Epithelial cell of prostate (primary cell): ENCODE measurements at regions not wholly inside any gene's neighbourhood (a gene's known extent, or its start where the extent isn't known, plus 50 kb on each side); places are given as distances from the start of the nearest gene placed in this dataset.
"Not testable (repeated sequence)": the region's sequence is repeated elsewhere in the genome, so short reads cannot be mapped to it uniquely, and the experiment has no call there.

ENCODE experiments used
- DNase-seq: peaks from one replicate; pipeline ENCODE4 v3.0.0-alpha.2; 2011; ENCODE audit warnings: low read depth, low spot score
- H3K27ac ChIP-seq: fragments of 450-650 bp; 2 replicates; pipeline ENCODE4 v1.5.1; 2017; ENCODE audit warnings: mild to moderate bottlenecking

DNA sequence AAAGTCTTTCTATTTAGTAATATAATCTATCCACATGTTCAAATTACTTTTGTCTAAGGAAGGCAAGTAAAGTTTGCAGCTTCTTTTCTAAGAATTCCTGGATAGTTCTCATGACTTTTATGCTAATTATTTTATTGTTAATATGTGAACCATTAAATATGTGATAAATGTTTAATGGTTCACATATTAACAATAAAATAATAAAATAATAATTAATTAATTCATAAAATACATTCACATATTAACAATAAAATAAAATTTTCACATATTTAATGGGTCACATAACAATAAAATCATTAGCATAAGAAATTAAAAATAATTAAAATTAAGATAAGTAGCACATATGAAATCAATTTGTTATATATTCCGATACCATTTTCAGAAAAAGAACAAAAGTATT, 1352.4 kb downstream of the ARAP2 start:
- no peak overlapping the region for H3K27ac ChIP-seq
- DNase-seq: no peak

DNA sequence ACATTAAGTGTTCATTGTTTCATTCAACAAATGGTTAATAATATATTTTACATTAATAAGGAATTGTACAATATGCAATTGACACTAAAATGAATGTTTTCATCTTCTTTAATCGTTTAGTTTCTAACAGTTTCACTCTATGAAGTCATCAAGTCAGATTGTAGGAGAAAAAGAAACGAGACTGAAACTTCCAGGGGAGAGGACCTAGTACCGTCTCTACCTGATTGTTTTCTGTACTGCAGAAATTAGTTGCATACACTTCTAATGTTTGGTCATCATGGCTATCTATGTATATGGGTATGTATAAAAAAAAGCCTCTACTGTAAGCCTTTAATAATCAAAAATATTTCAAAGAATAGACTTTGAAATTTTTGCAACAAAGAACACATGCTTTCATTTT, 1350.9 kb downstream of the ARAP2 start:
- no peak overlapping the region for H3K27ac ChIP-seq
- no peak for DNase-seq

DNA sequence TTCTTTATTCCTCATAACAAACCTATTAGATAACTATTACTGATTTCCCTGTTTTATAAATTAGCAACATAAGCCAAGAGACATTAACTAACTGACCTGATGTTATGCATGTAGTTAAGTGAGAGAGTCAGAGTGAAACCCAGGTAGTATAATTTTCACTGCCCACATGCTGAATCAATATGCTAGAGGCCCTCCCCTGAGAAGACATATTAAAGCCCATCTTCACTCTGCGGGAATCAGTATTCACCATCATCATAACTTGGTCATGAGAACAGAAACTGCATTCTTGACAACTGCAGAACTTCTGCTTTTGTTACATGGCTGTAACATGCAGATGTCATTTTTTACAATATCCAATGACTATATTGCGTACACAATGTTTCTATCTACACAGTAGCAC, 1324.3 kb downstream of the ARAP2 start:
- DNase-seq: no peak
- no peak overlapping the region for H3K27ac ChIP-seq

DNA sequence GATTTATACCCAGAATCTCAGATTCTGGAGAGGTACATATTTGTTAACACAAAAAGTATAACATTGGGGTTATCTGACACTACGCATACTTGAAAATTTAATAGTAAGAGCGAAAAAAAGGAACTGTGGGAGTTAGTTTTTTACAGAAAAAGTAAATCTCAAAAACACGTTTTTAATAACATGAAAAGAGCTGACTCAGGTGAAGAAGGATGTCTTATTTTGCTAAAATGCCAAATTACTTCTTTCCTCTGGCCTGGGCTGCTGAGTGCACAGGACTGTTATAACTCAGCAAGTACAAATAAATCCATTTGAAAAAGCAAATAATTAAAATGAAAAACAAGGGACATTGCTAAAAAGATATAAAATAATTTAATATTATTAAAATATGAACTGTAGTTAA, 1322.9 kb downstream of the ARAP2 start:
- no peak overlapping the region for H3K27ac ChIP-seq
- DNase-seq: no peak

DNA sequence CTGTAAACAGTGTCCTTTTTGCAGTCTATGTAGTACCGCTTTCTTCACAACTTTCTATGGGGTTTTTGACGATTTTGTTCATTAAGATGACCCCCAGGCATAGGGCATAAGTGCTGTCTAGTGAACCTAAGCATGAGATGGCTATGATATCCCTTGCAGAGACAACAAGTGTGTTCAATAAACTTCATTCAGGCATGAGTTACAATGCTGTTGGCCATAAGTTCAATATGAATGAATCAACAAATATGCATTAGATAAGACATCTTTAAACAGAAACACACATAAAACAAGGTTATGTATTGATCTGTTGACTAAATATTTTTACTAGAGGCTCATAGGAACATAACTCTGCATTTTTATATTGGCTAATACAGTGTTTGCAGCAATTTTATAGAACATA, 1322.0 kb downstream of the ARAP2 start:
- no peak overlapping the region for H3K27ac ChIP-seq
- no peak for DNase-seq

DNA sequence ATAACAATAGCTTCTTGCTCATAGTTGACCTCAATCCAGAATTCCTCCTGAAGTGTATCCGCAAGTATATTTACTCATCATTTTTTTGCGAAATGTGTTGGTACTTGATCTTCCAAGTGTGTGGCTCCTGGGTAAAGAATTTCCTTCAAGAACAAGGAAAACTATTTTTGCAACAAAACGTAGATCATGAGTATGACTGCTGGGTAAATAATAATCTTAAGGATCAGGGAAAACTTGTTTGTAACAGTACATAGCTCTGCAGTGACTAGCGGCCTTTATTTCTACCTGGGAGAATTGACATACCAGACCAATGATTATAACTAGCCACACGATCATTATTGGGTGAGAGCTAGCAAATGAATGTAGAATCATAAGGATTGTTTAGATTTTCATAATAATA, 1311.7 kb downstream of the ARAP2 start:
- DNase-seq: peak; percentile 78
- H3K27ac ChIP-seq: no peak overlapping the region

DNA sequence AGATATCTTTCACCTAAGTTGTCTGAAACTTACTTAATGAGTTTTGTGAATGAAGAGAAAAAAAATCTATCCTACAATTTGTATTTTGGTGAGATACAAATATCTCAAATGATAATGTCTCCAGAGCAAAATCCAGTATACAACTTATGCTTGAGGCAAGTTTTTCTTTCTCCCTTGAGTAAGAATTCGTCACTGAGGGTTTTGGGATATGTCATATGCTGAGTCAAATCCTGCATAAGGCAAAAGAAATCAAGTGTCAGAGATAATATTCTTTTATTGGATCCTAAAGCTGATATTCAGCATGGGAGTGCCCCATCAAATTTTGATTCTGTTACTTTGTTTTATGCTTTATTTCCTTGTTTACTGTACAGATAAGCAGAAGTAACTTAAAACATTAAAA, 1308.6 kb downstream of the ARAP2 start:
- DNase-seq: no peak
- H3K27ac ChIP-seq: no peak overlapping the region

DNA sequence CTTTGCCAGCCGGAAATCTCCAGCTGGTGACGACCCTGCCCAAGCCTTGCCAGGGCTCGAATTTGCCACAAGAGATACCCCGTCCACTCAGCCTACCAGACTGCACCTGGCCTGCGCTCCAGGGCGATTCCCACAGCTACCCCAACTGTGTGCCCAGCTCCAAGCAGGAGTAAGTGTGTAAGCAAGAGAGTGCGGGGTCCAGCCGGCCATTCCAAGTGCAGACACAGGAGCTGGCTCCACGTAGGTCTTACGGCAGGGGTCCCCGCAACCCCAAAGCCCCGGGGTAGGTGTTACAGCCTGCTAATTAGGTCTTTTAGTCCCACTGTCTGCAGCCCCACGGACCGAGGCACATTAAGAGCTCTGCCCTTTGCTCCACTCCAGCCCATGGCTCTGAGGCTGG, 1305.2 kb downstream of the ARAP2 start:
- DNase-seq: no peak
- no peak overlapping the region for H3K27ac ChIP-seq

DNA sequence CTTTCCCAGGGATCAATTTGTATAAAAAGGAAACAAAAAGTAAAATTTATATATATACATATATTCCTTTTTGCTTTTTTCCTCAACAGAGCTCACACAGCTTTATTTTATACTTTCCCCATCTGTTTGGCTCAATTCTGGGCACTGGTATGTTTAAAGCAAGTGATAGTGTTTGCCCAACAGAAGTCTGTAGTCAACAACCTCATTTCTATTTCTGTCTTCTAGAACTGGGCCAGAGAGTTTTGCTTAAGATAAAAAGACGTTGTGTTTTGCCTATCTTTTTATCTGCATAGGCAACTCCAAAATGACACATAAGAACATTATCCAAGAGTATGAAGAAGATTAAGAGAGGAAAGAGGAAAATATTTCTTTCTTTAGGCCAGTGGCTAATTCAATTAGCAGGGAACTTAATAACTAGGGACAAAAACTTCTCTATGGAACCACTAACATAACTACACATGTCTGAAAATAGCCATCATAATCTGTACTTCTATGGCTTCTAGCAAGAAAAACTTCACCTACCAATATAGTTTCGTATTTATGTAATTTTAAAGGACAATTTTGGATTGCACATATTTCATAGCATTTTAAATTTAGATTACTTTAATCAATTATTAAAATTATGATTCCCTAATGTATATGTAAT, 1300.5 kb downstream of the ARAP2 start:
- no peak for DNase-seq

DNA sequence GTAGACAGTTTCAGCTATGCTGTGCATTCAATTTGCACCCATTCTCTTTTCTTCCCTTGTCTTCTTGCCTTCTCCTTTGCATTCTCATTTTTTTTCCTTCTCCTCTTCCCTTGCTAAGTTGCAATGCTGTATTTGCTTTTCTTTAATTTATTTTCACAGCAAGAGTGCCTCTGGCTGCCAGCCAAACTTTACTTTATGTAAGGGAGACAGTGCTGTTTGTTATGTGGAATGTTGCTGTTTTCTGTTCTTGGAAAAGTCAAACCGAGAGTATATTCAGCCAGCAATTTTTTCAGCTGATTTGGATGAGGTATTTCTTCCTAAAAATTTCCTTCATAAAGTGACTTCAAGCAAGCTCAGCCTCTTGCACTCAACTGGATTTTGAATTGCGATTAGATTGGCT, 1293.4 kb downstream of the ARAP2 start:
- DNase-seq: no peak
- H3K27ac ChIP-seq: no peak overlapping the region

More for the DNA sequence above, 1300.5 kb downstream of the ARAP2 start:
- H3K27ac ChIP-seq: no peak overlapping the region

DNA sequence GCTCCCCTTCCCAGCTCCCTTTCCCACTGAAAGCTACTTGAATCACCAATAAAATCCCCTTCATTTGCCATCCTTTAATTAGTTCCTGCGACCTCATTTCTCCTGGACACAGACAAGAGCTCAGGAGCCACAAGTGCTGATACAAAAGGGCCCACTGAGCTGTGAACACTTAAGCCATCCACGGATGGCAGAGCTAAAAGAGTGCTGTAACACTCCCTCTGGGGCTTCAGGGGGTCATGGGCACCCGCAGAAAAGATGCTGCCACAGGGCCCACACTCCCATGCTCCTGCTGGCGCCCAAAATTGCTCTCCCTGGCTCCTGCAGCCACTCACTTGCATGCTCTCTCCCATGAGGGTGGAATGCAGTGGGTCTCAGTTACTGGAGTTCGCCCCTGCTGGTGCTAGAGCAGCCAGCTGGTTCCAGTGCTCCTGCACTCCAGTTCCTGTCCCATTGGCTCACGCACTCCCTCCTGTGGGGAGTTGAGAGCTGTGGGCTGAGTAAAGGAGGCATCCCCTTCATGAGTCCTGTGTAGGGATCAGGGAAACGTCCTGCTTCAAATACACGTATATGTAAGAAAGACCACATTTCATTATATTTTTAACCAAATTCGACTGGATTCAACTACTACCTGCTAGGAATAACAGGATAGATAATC, 1291.0 kb downstream of the ARAP2 start:
- DNase-seq: no peak
- no peak overlapping the region for H3K27ac ChIP-seq

DNA sequence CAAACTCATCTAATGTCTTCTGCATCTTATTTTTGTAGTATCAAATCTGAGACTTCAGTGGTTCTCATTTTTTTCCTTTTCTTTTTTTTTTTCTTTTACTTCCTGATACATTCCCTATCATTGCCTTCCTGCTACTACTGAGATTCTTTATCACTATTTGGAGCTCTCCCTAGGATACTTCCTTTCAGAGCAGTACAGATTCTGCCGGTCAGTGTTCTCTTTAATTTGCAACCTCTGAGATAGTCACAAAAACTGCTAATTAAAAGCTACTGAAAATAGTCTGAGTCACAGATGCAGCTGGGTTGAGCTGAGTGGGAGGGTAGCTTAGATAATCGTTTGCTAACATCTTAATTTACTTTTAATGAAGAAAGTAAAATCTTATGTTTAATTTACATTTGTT, 1279.7 kb downstream of the ARAP2 start:
- H3K27ac ChIP-seq: no peak overlapping the region
- DNase-seq: no peak

DNA sequence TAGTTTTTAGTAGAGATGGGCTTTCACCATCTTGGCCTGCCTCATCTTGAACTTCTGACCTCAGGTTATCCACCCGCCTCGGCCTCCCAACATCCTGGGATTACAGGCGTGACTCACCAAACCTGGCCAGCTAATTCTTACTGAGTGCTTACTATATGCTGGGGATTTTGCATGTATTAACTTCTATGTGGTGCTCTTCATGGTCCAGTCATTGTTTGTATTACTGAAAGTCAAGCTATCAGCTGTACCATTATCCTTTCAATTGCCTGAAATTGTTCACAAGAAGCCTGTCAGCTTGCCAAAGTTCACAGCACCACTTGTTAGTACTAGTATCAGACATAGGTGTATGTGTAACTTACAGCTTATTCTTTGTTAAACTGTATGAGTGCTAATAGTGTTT, 1272.1 kb downstream of the ARAP2 start:
- peak; percentile 68 for DNase-seq
- no peak overlapping the region for H3K27ac ChIP-seq

DNA sequence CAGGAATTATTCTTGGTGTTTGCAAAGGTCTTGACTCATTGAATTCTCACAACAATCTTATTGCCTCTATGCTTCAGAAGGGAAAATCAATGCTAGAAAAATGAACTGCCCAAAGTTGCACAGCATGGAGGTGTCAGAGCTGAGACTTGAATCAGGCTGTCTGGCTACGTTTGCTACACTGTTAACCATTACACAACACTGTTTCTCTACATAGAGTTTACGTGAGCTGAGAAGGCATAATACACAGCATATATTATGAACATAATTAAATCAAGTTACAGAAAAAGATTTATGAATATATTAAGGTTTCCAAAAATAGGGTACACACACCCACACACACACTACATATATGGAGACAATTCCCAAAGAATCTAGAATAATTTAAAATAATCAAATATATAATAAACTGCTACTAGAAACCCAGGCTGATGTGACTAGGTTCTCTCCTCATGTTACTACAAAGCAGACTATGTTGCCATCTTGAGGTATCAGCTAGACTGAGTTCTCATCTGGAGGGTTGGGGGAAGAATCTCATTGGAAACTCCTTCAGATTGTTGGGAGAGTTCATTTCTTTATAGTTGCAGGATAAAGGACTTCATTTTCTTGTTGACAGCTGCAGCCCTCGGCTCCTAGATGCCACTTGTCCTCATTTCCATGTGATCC, 1270.5 kb downstream of the ARAP2 start:
- H3K27ac ChIP-seq: no peak overlapping the region
- no peak for DNase-seq

DNA sequence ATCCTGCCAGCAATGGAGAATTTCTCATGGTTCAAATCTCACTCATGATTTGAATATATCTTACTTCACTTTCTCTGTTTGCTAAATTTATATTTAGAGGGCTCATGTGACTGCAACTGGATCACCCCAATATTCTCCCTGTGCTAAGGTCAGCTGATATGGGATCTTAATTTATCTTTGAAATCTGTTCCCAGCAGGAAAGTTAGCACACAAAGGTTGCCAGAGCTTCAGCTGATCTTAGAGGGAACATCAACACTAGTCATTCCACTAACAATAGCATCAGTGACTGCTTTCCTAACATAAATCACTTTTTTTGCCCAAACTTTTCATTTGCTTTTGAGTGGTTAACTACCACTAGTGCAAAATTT, 1270.0 kb downstream of the ARAP2 start:
- DNase-seq: no peak
- no peak overlapping the region for H3K27ac ChIP-seq

DNA sequence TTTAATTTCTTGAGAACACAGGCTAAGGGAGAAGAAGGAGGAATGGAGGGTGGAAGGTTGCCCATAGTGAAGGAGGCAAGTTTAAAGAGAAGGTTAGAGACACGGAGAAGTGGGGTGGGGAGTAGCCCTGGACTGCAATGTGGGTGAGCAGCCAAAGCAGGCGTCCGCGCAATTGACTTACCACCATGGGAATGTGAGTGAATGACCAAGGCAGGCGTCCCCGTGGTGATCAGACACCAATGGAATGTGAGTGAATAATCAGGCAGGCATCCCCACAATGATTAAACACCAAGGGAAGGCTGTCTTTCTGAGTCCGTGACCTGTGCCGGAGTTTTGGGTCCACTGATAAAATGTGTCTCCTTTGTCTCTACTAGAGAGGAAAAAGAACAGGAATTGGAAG, 1223.1 kb downstream of the ARAP2 start:
- H3K27ac ChIP-seq: not testable (repeated sequence)
- peak; percentile 20 for DNase-seq

DNA sequence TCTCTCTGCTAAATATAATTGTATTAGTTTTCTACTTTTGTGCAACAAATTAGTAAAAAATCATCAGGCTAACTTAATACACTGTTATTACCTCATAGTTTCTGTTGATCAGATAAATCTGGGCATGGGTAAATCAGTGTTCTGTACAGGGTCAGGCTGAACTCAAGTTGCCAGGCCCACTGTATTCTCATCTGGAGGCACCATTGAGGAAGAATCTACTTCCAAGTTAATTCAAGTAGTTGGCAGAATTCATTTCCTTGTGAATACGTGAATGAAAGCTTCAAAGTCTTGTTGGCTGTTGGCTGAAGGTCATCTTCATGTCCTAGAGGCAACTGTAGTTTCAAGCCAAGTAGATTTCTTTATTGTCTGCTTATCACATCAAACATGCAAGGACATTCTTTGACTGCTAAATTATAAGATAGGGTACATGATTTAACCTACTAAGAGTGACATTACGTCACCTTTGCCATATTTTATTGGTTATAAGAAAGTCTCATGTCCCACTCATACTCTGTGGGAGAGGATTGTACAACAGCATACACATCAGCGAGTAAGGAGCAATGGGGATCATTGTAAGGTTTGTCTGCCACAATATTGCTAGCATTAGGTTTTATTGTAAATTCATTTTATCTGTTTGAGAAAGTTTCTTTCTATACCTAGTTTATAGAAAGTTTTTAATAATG, 1219.0 kb downstream of the ARAP2 start:
- H3K27ac ChIP-seq: no peak overlapping the region
- no peak for DNase-seq

DNA sequence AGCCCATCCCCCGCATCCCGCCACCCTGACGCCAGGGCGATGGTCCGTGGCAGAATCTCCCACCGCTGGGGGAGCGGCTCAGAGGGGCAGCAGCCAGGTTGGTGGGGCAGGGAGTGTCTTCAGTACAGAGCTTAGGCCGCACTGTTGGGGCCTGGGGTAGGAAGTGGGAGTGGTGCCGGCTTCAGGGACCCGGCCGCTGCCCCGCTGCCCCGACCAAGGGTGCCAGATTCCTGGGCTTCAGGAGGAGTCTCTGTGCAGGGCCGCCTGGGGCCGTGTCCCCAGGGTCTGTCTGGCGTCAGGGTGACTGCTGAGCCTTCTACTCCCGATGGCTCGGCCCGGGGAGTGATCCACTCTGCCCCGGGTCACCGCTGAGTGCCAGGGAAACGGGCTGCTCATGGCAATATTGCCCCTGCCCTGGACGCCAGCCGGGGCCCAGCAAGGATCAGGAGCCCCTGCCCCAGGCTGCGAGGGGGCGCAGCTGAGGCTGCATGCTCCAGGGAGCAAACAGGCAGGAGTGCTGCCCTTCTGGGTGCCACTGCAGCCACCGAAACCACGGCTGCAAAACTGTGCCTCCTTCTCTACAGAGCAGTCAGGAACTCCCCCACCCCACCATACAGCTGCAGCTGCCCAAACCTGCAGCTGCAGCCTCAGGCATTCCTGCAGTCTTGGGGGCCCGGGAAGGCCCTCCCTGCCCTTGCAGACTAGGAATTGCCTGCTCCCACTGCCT, 1206.1 kb downstream of the ARAP2 start:
- no peak overlapping the region for H3K27ac ChIP-seq
- DNase-seq: no peak

DNA sequence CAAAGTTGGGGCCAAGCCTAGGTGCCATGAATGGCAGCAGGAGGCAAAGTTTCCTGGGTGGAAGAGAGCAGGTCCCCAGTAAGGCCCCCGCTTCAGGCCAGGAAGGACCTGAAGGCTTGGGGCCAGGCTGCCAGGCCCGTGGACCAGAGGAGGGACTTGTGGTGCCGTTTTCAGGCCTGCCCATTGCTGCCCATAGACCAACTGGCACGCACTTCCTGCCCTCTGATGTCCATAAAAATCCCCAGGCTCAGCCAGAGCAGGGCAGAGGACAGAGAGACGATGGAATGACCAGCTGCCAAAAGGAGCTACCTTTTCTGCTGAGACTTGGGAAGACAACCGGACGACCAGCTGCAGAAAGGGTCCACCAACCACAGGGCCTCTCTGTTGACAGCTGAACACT, 1205.5 kb downstream of the ARAP2 start:
- H3K27ac ChIP-seq: no peak overlapping the region
- no peak for DNase-seq

DNA sequence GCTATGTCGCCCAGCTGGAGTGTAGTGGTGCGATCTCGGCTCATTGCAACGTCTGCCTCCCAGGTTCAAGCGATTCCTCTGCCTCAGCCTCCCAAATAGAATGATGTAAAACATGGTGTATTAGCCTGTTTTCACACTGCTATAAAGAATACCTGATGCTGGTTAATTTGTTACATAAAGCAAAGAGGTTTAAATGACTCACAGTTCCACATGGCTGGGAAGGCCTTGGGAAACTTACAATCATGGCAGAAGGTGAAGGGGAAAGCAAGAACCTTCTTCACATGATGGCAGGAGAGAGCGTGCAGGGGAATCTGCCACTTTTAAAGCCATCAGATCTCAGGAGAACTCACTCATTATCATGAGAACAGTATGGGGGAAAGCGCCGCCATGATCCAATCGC, 1191.8 kb downstream of the ARAP2 start:
- H3K27ac ChIP-seq: no peak overlapping the region
- no peak for DNase-seq
